GM04503 (cell line): ENCODE measurements at regions not wholly inside any gene's neighbourhood (a gene's known extent, or its start where the extent isn't known, plus 50 kb on each side); places are given as distances from the start of the nearest gene placed in this dataset.
"Not testable (repeated sequence)": the region's sequence is repeated elsewhere in the genome, so short reads cannot be mapped to it uniquely, and the experiment has no call there.

Experiments
- DNase-seq: peaks from one replicate; pipeline ENCODE4 v3.0.0-alpha.2; 2012; ENCODE audit warnings: low read depth

DNA sequence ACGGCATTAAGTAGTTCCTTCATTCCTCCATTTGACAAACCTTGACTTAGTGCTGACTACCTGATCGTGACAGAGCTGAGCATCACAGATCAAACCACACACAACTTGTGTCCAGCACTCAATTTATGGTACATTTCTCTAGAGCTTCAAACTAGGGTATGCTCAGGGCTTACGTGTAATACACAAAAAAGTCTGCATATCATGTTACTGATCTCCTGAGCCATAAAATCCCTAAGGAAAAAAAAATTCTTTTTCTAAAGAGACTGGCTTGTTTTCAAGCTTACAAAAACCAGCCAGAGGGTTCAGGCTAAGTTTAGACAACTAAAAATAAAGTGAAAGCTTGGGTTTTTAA, 88.0 kb upstream of the ALKAL2 start:
- no peak for DNase-seq

DNA sequence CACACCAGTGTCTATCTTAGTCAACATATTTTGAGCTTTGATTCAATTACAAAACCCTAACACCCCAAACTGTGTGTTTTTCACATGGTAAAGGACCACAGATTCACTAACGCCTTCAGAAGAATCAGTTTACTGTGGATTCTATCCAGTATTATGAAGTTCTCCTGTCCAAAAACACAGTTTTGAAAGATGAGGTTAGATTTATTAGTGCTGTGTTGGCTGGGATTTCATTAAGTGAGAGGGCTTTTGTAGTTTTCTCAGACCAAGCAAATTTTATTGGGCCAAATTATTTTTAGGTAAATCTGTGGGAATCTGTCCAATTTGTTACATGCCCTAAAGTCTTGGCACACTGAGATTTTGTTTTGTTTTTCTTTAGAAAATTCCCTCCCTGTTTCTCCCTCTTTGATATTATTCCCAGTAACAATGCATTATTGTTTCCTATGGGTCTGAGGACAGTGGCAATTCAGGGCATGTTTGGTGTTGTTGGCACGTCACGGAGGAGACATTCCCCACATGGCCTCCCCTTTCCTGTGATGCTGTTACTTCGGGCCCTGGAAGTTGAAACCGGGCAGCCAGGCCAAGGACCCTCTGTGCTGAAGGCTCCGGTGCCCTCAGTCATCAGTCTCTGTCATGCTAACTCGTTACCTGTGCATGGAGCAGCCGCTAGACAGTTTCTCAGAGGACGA, 87.5 kb upstream of the ALKAL2 start:
- DNase-seq, result no peak

DNA sequence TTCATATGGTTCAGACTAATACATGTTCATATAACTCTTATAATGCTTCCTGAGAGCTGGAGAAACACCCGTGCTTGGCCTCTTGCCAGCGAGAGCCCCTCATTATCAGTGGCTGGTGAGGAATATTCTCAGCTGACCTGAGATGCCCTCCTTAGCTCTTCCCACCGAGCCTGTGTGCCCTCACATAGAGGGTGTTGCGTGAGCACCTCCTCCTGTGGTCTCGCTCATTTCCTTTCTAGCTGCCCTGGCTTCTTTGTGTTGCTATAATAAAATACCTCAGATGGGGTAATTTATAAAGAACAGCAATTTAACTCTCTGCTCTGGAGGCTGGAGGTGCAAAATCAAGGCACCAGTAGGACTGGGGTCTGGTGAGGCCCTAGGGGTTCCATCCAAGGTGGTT, 80.5 kb upstream of the ALKAL2 start:
- no peak for DNase-seq

DNA sequence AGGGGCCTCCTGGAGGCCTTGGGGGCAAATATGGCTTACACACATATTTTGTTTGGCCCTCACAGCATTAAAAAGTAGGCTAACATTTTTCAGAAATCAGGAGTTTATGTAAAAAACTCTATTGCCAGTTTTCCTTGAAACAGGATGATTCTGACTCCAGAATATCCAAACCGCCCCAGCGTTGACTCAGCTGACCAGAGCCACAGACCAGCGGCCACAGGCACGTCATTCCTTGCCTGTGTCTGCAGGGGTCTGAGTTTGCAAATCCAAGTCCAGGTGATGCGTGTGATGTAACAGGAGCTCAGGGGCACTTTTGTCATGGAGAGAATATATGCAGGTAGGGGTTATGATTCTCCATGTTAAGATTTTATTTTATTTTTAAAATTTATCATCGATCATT, 79.4 kb upstream of the ALKAL2 start:
- DNase-seq, result no peak

DNA sequence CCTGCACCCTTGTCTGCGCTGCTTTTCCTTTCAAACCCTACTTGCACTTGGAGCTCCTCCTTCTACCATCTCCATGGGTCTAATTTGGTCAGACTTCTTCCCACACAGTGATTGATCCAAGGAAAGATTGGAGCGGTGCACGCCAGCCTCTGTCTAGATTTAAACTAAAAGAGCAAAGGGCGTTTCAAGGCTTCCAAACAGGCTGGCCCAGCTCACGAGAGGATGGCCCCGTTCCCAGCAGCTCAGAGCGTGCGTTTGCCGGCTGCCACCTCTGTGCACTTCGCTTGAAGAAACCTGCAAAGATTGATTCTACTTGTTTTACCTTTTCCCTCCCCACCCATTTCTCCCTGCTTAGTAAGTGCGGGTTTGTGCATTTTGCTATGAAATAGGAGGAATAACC, 78.8 kb upstream of the ALKAL2 start:
- no peak for DNase-seq

DNA sequence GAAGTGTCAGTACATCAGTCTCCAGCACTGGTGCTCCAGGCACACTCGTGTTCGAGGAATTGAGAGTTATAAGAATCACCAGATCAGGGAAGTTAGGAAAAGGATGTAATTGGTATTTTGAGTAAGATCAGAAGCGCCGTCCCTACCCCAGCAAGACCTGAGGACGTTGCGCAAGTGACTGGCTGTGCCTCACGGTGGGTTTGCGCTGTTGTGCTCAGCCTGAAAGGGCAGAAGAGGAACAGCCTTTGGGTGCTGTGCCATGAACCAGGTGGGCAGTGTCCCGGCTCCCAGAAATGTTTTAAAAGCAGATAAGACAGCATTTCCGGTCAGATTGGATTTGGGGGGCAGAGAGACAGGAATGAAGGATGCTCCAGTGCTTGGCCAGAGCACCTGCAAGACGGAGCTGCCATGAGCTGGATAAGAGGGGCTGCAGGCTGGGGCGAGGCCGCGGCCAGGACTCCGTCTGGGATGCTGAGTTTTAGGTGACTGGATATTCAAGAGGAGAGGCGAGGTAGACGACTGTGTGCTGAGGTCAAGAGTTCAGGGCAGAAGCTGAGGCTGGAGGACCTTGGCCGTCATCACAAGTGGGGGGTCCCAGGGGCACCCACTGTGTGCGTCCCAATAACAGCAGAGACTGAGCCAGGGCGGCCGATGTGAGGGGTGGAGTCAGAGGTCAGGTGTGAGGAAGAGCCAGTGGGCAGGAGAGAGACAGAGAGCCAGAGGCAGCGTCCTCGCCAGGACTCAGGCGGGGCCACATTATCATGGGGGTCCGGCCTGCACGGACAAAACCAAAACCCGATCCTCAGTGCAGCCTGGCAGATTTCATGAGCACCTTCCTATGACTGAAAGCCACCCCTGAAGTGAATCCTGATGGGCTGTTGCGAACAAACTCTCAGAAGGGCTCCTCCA, 77.7 kb upstream of the ALKAL2 start:
- no peak for DNase-seq

DNA sequence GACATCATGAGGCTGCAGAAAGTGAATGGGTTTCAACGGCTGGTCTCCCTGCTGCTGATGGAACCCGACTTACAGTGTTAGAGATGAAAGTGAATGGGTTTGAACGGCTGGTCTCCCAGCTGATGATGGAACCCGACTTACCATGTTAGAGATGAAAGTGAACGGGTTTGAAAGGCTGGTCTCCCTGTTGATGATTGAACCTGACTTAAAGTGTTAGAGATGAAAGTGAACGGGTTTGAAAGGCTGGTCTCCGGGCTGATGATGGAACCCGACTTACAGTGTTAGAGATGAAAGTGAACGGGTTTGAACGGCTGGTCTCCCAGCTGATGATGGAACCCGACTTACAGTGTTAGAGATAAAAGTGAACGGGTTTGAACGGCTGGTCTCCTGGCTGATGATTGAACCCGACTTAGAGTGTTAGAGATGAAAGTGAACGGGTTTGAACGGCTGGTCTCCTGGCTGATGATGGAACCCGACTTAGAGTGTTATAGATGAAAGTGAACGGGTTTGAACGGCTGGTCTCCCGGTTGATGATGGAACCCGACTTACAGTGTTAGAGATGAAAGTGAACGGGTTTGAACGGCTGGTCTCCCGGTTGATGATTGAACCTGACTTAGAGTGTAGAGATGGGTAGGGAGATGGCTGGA, 76.1 kb upstream of the ALKAL2 start:
- no peak for DNase-seq

DNA sequence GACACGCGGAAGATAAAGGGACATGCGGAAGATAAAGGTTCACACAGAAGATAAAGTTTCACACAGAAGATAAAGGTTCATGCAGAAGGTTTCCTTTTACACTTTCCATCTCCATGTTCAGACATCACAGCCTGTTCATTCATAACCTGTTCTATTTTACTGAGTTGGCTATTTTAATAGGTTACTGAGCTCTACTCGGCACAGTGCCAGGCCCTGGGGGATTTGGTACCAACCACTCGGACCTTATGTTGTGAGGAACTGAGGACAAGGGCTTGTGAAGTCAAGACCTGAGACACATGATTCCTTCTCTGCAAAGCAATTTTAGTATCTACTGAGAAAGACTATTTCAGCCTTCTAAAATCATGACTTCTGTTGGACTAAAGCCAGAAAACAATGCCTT, 75.0 kb upstream of the ALKAL2 start:
- no peak for DNase-seq

DNA sequence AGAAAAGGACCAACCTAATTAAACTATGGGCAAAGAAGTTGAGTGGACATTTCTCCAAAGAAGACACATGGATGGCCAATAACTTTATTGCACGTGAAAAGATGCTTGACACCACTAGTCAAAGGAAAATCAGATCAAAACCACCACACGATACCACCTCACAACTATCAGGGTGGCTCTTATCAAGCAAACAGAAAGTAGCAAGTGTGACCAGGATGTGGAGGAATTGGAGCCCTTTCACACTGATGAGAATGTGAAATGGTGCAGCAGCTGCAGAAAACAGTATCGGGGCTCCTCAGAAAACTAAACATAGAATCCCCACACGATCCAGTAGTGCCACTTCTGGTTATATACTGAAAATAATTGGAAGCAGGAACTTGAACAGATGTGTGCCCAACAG, 72.2 kb upstream of the ALKAL2 start:
- DNase-seq, result no peak

DNA sequence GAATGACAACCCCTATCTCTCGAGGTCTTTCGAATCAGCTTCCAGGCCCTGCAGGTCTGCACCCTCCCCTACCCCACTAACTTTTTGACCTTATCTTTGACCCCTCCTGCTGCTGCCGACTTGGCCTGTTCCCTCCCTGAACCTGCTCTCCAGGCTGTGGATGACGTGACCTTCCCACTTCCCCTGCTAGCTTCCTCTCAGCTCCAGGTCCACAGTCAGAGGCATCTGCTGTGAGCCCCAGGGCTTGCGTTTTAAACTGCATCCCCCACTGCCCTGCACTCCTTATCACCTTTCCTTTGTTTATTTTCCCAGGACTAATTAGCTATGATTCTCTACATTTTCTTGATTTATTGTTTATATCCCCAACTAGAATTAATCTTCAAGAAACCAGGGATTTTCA, 71.2 kb upstream of the ALKAL2 start:
- DNase-seq, result no peak

DNA sequence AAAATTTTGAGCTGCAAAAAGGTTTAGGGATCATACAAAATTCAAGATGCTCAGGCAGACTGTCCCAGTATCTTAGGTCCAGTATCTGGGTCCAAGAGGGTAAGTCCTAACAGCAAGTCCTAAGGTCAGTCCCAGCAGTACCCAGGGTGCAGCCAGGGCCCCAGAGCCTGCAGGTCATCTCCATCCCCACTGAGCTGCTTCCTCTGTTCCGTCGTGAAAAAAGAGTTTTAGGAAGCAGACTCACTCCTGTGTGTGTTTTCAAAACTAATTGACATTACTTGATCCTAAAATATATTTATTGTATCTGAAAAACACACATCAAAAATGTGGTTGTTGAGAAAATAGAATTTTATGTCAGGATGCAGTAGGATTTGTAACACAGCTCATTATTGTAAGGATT, 69.9 kb upstream of the ALKAL2 start:
- DNase-seq, result no peak

DNA sequence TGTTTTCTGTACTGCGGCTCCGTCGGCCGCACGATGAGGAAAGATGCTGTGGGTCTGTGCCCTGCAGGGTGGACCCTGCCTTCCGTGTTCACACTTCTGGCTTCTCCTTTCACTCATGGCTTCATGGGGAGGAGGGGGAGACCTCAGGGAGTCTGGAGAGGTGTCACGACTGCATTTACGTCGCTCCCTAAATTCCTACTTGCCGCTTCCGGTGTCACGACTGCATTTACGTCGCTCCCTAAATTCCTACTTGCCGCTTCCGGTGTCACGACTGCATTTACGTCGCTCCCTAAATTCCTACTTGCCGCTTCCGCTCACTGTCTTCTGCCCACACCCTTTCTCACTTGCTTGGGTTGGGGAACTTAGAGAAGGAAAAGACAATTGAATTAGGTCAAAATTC, 68.4 kb upstream of the ALKAL2 start:
- not testable (repeated sequence) for DNase-seq

DNA sequence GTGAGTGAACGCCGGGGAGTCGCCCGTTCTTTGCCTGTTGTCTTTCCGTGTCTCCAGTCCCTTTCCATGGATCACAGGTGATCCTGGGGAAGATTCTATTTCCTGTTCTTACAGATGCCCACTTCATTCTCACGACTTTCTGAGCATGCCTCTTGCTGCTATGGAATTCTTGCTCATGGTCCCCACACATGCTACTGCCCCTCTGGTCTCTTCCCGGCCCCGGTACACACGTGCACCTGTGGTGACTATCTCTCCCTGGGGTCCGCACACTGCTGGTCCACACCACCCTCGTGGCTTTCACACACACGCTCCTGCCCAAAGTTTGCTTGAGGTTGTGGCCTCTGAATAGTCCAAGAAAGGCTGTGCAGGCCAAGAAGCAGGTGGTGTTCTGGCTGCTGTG, 67.9 kb upstream of the ALKAL2 start:
- DNase-seq, result no peak

DNA sequence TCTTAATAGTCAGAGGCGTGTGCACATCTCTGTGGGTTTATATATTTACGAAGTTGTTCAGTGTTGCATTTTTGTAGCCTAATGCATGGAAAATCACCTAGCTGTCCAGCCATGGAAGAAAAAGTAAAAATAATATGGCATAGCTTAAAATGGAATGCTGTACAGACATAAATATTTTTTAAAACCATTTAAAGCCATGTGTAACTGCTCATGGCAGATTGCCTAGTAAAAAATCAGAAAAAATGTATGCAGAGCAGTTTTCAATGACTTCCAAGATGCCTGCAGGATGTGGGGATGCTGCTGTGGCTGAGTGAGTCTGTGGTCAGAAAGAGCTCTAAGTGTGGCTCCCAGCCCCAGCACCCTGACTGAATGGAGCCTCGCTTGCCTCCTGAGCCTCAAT, 64.8 kb upstream of the ALKAL2 start:
- no peak for DNase-seq

DNA sequence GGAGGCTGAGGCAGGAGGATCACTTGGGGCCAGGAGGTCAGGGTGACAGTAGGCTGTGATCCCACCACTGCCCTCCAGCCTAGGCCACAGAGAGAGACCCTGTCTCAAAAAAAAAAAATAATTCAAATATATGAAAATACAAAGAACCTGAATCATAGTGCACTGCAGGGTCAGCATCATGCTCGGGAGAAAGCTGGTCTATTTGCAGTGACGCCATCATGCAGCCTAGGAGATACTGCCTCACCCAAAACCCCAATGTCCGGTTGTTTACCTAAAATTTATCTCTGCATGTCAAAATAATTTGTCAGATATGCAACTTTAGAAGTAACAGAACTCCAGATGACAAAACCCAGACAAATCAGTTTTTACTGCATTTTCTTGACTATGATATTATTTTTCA, 61.5 kb upstream of the ALKAL2 start:
- no peak for DNase-seq

DNA sequence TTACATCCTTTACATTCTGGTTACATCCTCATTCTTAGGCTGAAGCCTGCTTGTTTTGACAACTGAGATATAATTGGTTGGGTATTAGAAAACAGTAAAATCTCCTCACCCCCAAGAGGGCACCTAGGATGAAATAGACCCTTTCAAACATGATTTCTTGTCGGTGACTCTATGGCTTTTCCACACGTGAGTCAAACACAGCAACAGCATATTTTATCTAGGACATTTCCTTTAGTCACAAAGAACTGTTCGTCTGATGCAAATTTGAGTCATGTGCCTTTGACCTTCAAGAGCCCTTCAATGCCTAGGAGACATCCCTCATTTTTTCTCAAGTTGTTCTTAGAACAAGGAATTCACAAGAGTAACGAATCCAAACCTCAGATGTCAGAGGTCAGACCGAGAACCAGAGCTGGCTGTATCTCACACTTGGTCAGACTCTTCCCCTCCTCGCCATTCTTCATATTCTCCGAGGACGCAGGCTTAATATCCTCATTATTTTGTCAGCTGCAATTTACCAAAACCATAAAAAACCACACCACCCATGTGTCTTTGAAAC, 60.5 kb upstream of the ALKAL2 start:
- DNase-seq, result no peak

DNA sequence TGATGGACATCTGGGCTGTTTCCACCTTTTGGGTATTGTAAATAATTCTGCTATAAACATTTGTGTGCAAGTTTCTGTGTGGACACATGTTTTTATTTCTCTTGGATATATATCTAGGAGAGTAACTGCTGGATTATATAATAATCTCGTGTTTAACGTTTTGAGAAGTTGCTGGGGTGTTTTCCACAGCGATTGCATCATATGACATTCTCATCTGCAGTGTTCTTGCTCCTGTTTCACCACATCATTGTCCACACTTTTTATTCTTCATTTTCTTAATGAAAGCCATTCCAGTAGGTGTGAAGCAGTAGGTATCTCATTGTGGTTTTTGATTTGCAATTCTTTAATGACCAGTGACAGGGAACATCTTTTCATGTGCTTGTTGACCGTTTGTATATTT, 56.9 kb upstream of the ALKAL2 start:
- no peak for DNase-seq

DNA sequence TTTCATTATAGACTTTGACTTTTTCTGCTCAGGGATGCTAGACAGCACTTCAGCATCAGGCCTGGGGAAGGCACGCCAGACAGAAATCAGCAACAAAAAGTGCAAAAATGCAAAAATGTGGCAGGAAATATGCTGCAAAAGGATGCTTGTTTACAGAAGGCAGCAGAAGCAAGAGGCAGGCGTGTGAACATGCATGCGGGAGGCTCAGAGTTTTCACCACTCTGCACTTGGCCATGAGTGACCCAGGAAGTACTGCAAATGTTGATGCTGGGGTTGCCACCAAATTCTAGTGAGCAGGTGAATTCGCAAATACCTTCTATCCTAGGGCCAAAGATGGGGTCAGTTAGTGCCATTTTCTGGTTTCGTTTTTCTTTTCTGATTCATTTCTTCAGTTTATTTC, 55.5 kb upstream of the ALKAL2 start:
- DNase-seq, result no peak

DNA sequence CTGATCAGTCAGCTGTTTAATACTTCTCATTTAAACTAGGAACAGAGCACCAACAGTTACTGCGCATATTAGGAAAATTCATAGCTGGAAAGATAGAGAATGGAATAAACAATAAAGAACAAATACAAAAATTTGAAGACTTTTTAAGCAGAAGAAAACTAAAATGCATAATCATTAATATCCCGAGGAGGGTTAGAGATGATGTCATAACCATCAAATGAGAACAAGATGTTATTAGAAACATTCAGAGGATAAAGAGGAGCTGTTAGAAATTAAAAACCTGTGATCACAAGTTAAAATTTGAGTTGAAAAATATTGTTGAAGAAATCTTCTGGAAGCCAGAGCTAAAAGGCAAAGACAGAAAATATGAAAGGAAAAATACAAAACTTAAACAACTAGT, 54.0 kb upstream of the ALKAL2 start:
- no peak for DNase-seq

DNA sequence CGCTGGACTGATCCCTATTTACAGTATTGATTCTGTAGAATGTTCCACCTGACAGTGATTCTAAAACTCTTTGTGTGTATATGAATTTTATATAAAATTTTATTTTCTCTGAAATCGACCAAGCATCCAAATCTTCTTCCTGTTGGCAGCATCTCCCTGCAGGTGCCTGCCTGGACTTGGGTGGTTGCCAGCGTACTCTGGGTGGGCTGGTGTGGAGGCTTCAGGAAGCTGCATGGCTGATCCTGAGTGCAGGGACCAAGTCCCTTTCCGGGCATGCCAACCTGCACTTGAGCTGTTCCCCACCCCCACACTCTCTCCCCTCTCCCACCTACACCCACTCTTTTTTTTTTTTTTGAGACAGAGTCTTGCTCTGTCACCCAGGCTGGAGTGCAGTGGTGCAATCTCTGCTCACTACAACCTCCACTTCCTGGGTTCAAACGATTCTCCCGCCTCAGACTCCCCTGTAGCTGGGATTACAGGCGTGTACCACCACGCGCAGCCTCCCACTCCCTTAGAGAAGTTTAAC, 53.2 kb upstream of the ALKAL2 start:
- DNase-seq, result no peak
